PC-9 (cell line): ENCODE measurements at regions not wholly inside any gene's neighbourhood (a gene's known extent, or its start where the extent isn't known, plus 50 kb on each side); places are given as distances from the start of the nearest gene placed in this dataset.

ENCODE experiments used
- EZH2 ChIP-seq: fragments of 200-600 bp; sonication (generic); IDR thresholded peaks from 2 replicates; pipeline ENCODE4 v1.8.0; 2017; ENCODE audit warnings: antibody characterized with exemption, low read depth
- TF ChIP-seq, protein P1 (sequence below): fragments of 200-600 bp; sonication (generic); conservative IDR thresholded peaks from 2 replicates; pipeline ENCODE4 v1.6.1; 2017; ENCODE audit warnings: mixed run types, antibody characterized with exemption, mild to moderate bottlenecking, moderate library complexity

- TF ChIP-seq, protein P1, sequence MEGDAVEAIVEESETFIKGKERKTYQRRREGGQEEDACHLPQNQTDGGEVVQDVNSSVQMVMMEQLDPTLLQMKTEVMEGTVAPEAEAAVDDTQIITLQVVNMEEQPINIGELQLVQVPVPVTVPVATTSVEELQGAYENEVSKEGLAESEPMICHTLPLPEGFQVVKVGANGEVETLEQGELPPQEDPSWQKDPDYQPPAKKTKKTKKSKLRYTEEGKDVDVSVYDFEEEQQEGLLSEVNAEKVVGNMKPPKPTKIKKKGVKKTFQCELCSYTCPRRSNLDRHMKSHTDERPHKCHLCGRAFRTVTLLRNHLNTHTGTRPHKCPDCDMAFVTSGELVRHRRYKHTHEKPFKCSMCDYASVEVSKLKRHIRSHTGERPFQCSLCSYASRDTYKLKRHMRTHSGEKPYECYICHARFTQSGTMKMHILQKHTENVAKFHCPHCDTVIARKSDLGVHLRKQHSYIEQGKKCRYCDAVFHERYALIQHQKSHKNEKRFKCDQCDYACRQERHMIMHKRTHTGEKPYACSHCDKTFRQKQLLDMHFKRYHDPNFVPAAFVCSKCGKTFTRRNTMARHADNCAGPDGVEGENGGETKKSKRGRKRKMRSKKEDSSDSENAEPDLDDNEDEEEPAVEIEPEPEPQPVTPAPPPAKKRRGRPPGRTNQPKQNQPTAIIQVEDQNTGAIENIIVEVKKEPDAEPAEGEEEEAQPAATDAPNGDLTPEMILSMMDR = no peak
- no peak for TF ChIP-seq EZH2
These were observed 485.3 kb downstream of the CBLN2 start for GRCh38 chr18:72058851-72059250.
